ENCODE measurements at regions not wholly inside any gene's neighbourhood (a gene's known extent, or its start where the extent isn't known, plus 50 kb on each side); places are given as distances from the start of the nearest gene placed in this dataset.

GRCh38 chr11:69567951-69568808, 72.8 kb upstream of the CCND1 start (continued):
- TF ChIP-seq GFI1 (CRISPR knock-in tag; IDR thresholded peaks at IDR 0.05; ENCODE audit: borderline replicate concordance) (peak; percentile 18; the same call in 1 of the 2 replicates), SRY (CRISPR knock-in tag; IDR thresholded peaks at IDR 0.05) (no peak), AGO2 (optimal IDR thresholded peaks at IDR 0.05; ENCODE audit: low read depth, low read length) (no peak), SNRNP70 (IDR thresholded peaks at IDR 0.05; ENCODE audit: low read depth, low read length) (no peak), GATAD1 (CRISPR knock-in tag; IDR thresholded peaks at IDR 0.05) (no peak), ZSCAN12 (CRISPR knock-in tag; IDR thresholded peaks at IDR 0.05) (no peak), ZSCAN20 (CRISPR knock-in tag; IDR thresholded peaks at IDR 0.05; ENCODE audit: borderline replicate concordance) (no peak), PAXIP1 (CRISPR knock-in tag; conservative IDR thresholded peaks at IDR 0.05) (peak; percentile 83), RFXANK (CRISPR knock-in tag; IDR thresholded peaks at IDR 0.05) (no peak), PRPF4 (IDR thresholded peaks at IDR 0.05; ENCODE audit: low read depth, low read length, poor library complexity, severe bottlenecking) (no peak), ARNTL (CRISPR knock-in tag; IDR thresholded peaks at IDR 0.05) (0 out of 2 replicates have a peak, but pooled peaks have one; percentile 35), NCOA2 (CRISPR knock-in tag; IDR thresholded peaks at IDR 0.05) (peak; percentile 84), TCF7L2 (IDR thresholded peaks at IDR 0.05; ENCODE audit: low read depth, low read length) (peak; percentile 78; the same call in 1 of the 2 replicates), ZNF569 (CRISPR knock-in tag; IDR thresholded peaks at IDR 0.05; ENCODE audit: borderline replicate concordance) (no peak), SALL1 (CRISPR knock-in tag; IDR thresholded peaks at IDR 0.05) (peak; percentile 79), ZSCAN25 (CRISPR knock-in tag; IDR thresholded peaks at IDR 0.05) (no peak; the same call in 1 of the 2 replicates), RFXAP (CRISPR knock-in tag; IDR thresholded peaks at IDR 0.05; ENCODE audit: borderline replicate concordance) (no peak), SMAD3 (CRISPR knock-in tag; IDR thresholded peaks at IDR 0.05) (no peak), HDAC1 (CRISPR knock-in tag; IDR thresholded peaks at IDR 0.05) (peak; percentile 52; the same call in 1 of the 2 replicates), ZFY (CRISPR knock-in tag; IDR thresholded peaks at IDR 0.05) (peak; percentile 54; the same call in 1 of the 2 replicates), NFYC (CRISPR knock-in tag; IDR thresholded peaks at IDR 0.05) (no peak), NFE2 (CRISPR knock-in tag; IDR thresholded peaks at IDR 0.05) (no peak), RBAK (CRISPR knock-in tag; IDR thresholded peaks at IDR 0.05) (peak; percentile 36; the same call in 1 of the 2 replicates), ZNF430 (CRISPR knock-in tag; IDR thresholded peaks at IDR 0.05) (peak; percentile 58; the same call in 1 of the 2 replicates), ZBTB7A (CRISPR knock-in tag; IDR thresholded peaks at IDR 0.05) (peak; percentile 74), ZNF143 (CRISPR knock-in tag; IDR thresholded peaks at IDR 0.05) (no peak), HOXA3 (CRISPR knock-in tag; IDR thresholded peaks at IDR 0.05) (peak; percentile 41; the same call in 1 of the 2 replicates), ZNF558 (CRISPR knock-in tag; IDR thresholded peaks at IDR 0.05; ENCODE audit: borderline replicate concordance) (no peak), XBP1 (CRISPR knock-in tag; IDR thresholded peaks at IDR 0.05) (no peak), NONO (IDR thresholded peaks at IDR 0.05) (no peak), NONO (CRISPR knock-in tag; conservative IDR thresholded peaks at IDR 0.05) (peak; percentile 72; the same call in 1 of the 2 replicates)
